NB4 (cell line): ENCODE measurements at regions not wholly inside any gene's neighbourhood (a gene's known extent, or its start where the extent isn't known, plus 50 kb on each side); places are given as distances from the start of the nearest gene placed in this dataset.

Experiments
- POLR2A ChIP-seq: IDR thresholded peaks from 2 replicates; pipeline ENCODE4 v1.6.1; 2011; ENCODE audit warnings: mild to moderate bottlenecking; ENCODE audit not compliant: insufficient read length; ENCODE audit errors: extremely low read depth
- TF ChIP-seq, protein P1 (sequence below): IDR thresholded peaks from one replicate; pipeline ENCODE4 v1.5.1; 2012; ENCODE audit warnings: low read depth, low read length
- TF ChIP-seq, protein P2 (sequence below): IDR thresholded peaks from 2 replicates; pipeline ENCODE4 v1.6.1; 2011; ENCODE audit warnings: low read depth, low read length

DNA sequence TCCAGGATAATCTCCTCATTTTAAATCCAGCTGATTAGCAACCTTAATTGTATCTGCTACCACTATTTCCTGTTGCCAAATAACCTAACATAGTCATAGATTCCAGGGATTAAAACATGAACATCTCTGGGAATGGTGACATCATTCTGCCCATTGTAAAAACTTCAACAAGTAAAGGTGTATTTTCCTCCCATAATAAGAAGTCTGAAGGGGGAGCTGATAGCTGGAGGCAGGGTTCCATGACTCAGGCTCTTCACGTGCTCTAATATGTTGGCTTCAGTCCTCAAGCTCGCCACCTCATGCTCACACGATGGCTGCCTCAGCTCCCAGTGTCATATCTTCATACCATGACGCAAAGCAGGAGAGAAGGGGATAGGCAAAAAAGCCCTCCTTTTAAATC is 172.0 kb upstream of the VASH1 start:
- TF ChIP-seq POLR2A, result no peak
- TF ChIP-seq, protein P1, sequence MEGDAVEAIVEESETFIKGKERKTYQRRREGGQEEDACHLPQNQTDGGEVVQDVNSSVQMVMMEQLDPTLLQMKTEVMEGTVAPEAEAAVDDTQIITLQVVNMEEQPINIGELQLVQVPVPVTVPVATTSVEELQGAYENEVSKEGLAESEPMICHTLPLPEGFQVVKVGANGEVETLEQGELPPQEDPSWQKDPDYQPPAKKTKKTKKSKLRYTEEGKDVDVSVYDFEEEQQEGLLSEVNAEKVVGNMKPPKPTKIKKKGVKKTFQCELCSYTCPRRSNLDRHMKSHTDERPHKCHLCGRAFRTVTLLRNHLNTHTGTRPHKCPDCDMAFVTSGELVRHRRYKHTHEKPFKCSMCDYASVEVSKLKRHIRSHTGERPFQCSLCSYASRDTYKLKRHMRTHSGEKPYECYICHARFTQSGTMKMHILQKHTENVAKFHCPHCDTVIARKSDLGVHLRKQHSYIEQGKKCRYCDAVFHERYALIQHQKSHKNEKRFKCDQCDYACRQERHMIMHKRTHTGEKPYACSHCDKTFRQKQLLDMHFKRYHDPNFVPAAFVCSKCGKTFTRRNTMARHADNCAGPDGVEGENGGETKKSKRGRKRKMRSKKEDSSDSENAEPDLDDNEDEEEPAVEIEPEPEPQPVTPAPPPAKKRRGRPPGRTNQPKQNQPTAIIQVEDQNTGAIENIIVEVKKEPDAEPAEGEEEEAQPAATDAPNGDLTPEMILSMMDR, result no peak
- TF ChIP-seq, protein P2, sequence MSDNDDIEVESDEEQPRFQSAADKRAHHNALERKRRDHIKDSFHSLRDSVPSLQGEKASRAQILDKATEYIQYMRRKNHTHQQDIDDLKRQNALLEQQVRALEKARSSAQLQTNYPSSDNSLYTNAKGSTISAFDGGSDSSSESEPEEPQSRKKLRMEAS, result no peak
